Thoracic aorta (tissue), 2 donors: ENCODE measurements at regions not wholly inside any gene's neighbourhood (a gene's known extent, or its start where the extent isn't known, plus 50 kb on each side); places are given as distances from the start of the nearest gene placed in this dataset.

ENCODE experiments used
- ATAC-seq: fragments of 150-250 bp; one replicate; pipeline ENCODE4 v1.8.0; 2017; ENCODE audit warnings: low read depth; ENCODE audit not compliant: insufficient number of reproducible peaks, low FRiP score
- DNase-seq: peaks from one replicate; pipeline ENCODE4 v3.0.0-alpha.2; 2020; ENCODE audit warnings: low spot score
- H3K27ac ChIP-seq, 2 donors: fragments of 200-600 bp; sonication (generic); 1 replicate in 1 of 2; 2 replicates in 1 of 2; pipeline ENCODE4 v1.5.1; 2016; ENCODE audit warnings: mild to moderate bottlenecking in 2 of 2, moderate library complexity in 2 of 2
- H3K27me3 ChIP-seq: fragments of 200-600 bp; sonication (generic); replicated peaks from 2 replicates; pipeline ENCODE4 v1.6.0; 2016; ENCODE audit warnings: mild to moderate bottlenecking; ENCODE audit not compliant: insufficient read depth
- H3K36me3 ChIP-seq: fragments of 200-600 bp; sonication (generic); one replicate; pipeline ENCODE4 v1.5.1; 2016
- H3K4me1 ChIP-seq, 2 donors: fragments of 200-600 bp; sonication (generic); 1 replicate in 1 of 2; 2 replicates in 1 of 2; pipeline versions ENCODE4 v1.5.1 to v1.6.0; 2016; ENCODE audit warnings: low read depth in 2 of 2, mild to moderate bottlenecking in 1 of 2; ENCODE audit not compliant: control insufficient read depth in 1 of 2
- H3K4me3 ChIP-seq: fragments of 200-600 bp; sonication (generic); 2 replicates; pipeline ENCODE4 v1.5.1; 2016; ENCODE audit warnings: mild to moderate bottlenecking
- H3K9me3 ChIP-seq: fragments of 200-600 bp; sonication (generic); 2 replicates; pipeline ENCODE4 v1.5.1; 2016
- CTCF ChIP-seq: fragments of 200-600 bp; sonication (generic); IDR thresholded peaks from one replicate; pipeline ENCODE4 v1.5.1; 2019; ENCODE audit warnings: antibody characterized with exemption

- Histone ChIP-seq H3K4me3 (no peak overlapping the region), H3K27me3 (no peaks in the 10 kb centered on the region), H3K9me3 (no peaks in the 10 kb centered on the region), H3K4me1 (peaks cover 11 to 15% of the 10 kb centered on the region in 2 donors), H3K27ac (no peak overlapping the region), H3K36me3 (no peaks in the 10 kb centered on the region)
- ATAC-seq: no peak
- no peak for DNase-seq
- no peak for TF ChIP-seq CTCF
Observed at GRCh38 chr6:124877468-124877867, 84.8 kb upstream of the RNF217 start.

GRCh38 chr6:124879110-124879991 is 82.9 kb upstream of the RNF217 start:
- peaks cover 16% of the 10 kb centered on the region in 2 donors for H3K4me1 ChIP-seq
- no peak for TF ChIP-seq CTCF
- no peaks in the 10 kb centered on the region for H3K27me3 ChIP-seq
- ATAC-seq (no peak), DNase-seq (no peak)
- H3K4me3 ChIP-seq: no peak overlapping the region
- H3K9me3 ChIP-seq: no peaks in the 10 kb centered on the region
- no peak overlapping the region for H3K27ac ChIP-seq
- no peaks in the 10 kb centered on the region for H3K36me3 ChIP-seq

DNA sequence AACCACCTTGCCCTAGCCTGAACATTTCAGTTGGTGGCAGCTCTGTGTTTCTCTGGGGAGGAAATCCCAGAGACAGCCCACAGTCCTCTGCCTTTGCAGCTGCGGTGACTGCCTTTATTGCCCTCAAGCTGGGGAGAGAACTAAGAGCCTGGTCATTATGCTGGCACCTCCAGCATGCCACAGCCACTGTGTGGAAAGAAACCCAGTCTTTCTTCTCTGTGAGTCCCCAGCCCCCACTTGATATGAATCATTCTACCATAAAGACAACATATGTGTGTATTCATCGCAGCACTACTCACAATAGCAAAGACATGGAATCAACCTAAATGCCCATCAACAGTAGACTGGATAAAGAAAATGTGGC is 82.3 kb upstream of the RNF217 start:
- no peaks in the 10 kb centered on the region for H3K36me3 ChIP-seq
- H3K27me3 ChIP-seq: no peaks in the 10 kb centered on the region
- no peak overlapping the region for H3K4me3 ChIP-seq
- ATAC-seq (no peak), DNase-seq (no peak)
- H3K27ac ChIP-seq: no peak overlapping the region
- TF ChIP-seq CTCF: no peak
- H3K9me3 ChIP-seq: no peaks in the 10 kb centered on the region
- H3K4me1 ChIP-seq: peaks cover 16% of the 10 kb centered on the region in 2 donors

- Histone ChIP-seq H3K9me3 (no peaks in the 10 kb centered on the region), H3K27me3 (no peaks in the 10 kb centered on the region), H3K27ac (peak overlapping the region in 1 of 2 donors; percentile 1), H3K4me3 (peak overlapping the region; percentile 1), H3K4me1 (peaks cover 16% of the 10 kb centered on the region in 2 donors), H3K36me3 (no peaks in the 10 kb centered on the region)
- ATAC-seq: no peak
- no peak for DNase-seq
- no peak for TF ChIP-seq CTCF
Observed at GRCh38 chr6:124881898-124882578, 80.2 kb upstream of the RNF217 start.

DNA sequence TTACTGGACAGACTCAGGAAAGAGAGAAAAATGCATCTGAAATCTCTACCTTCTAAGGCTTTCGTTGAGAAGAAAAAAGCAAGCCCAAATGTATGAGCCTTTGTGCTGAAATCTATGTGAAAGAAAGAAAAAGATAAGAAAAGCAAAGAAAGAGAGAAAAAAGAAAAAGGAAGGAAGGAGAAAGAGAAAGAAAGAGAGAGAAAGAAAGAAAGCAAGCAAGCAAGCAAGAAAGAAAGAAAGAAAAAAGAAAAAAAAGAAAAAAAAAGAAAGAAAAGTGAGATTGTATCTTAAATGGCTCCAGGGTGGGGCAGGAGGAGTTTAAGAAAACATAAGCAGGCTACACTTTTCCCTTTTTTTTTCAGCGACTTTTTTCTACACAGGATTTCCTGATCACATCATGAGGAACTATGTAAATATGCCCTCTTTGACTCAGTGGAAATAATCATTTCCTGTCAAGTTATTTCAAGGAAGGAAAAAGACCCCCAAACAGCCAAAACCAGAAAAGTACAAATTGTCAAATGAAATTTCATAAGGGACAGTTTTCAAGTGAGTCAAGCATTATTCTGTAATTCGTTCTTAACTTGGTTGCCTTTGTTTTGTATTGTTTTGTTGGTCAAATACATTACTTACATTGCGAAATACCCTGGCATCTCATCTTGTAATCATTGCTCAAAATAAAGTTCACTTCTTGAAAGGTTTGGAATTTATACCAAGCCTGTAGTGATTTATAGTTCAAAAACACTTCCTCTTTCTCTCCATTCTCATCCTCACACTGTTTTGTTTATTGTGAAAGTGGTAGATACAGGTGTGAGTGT is 79.5 kb upstream of the RNF217 start:
- Histone ChIP-seq H3K4me1 (peaks cover 16 to 17% of the 10 kb centered on the region in 2 donors), H3K27ac (peak overlapping the region in 1 of 2 donors; percentile 1), H3K9me3 (no peaks in the 10 kb centered on the region), H3K27me3 (no peaks in the 10 kb centered on the region), H3K4me3 (peak overlapping the region; percentile 1), H3K36me3 (no peaks in the 10 kb centered on the region)
- ATAC-seq (no peak), DNase-seq (no peak)
- no peak for TF ChIP-seq CTCF
